ENCODE measurements at regions not wholly inside any gene's neighbourhood (a gene's known extent, or its start where the extent isn't known, plus 50 kb on each side); places are given as distances from the start of the nearest gene placed in this dataset.

DNA sequence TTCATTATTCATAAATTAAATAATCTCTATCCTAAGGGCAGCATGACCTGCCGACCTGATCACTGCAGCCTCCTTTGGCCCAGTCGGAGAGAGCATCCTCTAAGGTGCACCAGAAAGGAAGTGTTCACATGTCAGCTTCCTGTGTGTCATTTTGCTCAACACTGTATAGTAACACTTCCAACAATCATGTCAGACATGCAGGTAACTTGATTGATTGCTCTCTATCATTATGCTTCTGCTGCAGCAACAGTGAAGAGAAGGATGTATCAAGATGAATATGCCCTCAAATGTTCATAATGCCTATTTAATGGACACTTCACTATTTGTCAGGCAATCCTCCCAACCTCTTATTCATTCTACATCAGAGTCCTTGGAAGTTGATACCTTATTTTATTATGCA, 332.3 kb downstream of the CDH7 start (continued):
- TF ChIP-seq, protein P1, sequence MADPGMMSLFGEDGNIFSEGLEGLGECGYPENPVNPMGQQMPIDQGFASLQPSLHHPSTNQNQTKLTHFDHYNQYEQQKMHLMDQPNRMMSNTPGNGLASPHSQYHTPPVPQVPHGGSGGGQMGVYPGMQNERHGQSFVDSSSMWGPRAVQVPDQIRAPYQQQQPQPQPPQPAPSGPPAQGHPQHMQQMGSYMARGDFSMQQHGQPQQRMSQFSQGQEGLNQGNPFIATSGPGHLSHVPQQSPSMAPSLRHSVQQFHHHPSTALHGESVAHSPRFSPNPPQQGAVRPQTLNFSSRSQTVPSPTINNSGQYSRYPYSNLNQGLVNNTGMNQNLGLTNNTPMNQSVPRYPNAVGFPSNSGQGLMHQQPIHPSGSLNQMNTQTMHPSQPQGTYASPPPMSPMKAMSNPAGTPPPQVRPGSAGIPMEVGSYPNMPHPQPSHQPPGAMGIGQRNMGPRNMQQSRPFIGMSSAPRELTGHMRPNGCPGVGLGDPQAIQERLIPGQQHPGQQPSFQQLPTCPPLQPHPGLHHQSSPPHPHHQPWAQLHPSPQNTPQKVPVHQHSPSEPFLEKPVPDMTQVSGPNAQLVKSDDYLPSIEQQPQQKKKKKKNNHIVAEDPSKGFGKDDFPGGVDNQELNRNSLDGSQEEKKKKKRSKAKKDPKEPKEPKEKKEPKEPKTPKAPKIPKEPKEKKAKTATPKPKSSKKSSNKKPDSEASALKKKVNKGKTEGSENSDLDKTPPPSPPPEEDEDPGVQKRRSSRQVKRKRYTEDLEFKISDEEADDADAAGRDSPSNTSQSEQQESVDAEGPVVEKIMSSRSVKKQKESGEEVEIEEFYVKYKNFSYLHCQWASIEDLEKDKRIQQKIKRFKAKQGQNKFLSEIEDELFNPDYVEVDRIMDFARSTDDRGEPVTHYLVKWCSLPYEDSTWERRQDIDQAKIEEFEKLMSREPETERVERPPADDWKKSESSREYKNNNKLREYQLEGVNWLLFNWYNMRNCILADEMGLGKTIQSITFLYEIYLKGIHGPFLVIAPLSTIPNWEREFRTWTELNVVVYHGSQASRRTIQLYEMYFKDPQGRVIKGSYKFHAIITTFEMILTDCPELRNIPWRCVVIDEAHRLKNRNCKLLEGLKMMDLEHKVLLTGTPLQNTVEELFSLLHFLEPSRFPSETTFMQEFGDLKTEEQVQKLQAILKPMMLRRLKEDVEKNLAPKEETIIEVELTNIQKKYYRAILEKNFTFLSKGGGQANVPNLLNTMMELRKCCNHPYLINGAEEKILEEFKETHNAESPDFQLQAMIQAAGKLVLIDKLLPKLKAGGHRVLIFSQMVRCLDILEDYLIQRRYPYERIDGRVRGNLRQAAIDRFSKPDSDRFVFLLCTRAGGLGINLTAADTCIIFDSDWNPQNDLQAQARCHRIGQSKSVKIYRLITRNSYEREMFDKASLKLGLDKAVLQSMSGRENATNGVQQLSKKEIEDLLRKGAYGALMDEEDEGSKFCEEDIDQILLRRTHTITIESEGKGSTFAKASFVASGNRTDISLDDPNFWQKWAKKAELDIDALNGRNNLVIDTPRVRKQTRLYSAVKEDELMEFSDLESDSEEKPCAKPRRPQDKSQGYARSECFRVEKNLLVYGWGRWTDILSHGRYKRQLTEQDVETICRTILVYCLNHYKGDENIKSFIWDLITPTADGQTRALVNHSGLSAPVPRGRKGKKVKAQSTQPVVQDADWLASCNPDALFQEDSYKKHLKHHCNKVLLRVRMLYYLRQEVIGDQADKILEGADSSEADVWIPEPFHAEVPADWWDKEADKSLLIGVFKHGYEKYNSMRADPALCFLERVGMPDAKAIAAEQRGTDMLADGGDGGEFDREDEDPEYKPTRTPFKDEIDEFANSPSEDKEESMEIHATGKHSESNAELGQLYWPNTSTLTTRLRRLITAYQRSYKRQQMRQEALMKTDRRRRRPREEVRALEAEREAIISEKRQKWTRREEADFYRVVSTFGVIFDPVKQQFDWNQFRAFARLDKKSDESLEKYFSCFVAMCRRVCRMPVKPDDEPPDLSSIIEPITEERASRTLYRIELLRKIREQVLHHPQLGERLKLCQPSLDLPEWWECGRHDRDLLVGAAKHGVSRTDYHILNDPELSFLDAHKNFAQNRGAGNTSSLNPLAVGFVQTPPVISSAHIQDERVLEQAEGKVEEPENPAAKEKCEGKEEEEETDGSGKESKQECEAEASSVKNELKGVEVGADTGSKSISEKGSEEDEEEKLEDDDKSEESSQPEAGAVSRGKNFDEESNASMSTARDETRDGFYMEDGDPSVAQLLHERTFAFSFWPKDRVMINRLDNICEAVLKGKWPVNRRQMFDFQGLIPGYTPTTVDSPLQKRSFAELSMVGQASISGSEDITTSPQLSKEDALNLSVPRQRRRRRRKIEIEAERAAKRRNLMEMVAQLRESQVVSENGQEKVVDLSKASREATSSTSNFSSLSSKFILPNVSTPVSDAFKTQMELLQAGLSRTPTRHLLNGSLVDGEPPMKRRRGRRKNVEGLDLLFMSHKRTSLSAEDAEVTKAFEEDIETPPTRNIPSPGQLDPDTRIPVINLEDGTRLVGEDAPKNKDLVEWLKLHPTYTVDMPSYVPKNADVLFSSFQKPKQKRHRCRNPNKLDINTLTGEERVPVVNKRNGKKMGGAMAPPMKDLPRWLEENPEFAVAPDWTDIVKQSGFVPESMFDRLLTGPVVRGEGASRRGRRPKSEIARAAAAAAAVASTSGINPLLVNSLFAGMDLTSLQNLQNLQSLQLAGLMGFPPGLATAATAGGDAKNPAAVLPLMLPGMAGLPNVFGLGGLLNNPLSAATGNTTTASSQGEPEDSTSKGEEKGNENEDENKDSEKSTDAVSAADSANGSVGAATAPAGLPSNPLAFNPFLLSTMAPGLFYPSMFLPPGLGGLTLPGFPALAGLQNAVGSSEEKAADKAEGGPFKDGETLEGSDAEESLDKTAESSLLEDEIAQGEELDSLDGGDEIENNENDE (IDR thresholded peaks at IDR 0.05; ENCODE audit: insufficient replicate concordance, low read length): no peak
- no peak for TF ChIP-seq FOSL1 (IDR thresholded peaks at IDR 0.05; ENCODE audit: insufficient read depth, low read depth, low read length)
- no peak for TF ChIP-seq TAF1 (IDR thresholded peaks at IDR 0.05; ENCODE audit: low read depth, low read length)
- no peak for TF ChIP-seq RBBP5 (IDR thresholded peaks at IDR 0.05; ENCODE audit: borderline replicate concordance, low read depth, low read length)
